ENCODE measurements at regions not wholly inside any gene's neighbourhood (a gene's known extent, or its start where the extent isn't known, plus 50 kb on each side); places are given as distances from the start of the nearest gene placed in this dataset.

DNA sequence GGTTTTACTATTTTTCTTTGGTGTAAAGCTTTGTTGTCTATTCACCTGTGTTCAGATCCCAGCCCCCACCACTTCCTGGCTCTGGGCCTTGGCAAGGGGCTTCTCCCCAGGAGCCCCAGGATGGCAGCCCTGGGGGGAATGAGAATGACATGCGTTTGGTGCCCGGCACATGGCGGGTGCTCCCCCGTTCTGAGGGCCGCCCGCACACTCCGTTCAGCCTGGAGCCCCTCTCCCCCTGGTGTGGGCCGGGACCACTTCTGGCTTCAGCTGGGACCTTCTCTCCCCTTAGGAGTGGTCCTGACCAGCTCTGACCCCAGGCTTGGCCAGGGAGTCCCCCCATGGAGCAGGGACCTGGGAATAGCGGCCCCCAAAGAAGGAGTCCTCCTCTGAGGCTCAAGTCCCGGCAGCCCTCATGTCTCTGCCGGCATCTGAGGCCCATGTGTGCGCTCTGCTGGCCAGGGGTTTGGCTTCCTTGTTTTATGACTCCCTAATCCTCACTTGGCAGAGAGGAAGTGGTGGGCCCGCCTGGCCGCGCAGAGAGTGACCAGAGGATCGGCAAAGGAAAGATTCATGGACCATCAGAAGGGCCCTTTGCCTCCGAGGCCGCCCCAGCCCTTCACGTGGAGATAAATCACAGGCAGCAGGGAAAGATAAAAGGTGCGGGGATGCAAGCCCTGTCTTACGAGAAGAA lies 57.0 kb upstream of the LMX1B start:
- TF ChIP-seq, protein P1, sequence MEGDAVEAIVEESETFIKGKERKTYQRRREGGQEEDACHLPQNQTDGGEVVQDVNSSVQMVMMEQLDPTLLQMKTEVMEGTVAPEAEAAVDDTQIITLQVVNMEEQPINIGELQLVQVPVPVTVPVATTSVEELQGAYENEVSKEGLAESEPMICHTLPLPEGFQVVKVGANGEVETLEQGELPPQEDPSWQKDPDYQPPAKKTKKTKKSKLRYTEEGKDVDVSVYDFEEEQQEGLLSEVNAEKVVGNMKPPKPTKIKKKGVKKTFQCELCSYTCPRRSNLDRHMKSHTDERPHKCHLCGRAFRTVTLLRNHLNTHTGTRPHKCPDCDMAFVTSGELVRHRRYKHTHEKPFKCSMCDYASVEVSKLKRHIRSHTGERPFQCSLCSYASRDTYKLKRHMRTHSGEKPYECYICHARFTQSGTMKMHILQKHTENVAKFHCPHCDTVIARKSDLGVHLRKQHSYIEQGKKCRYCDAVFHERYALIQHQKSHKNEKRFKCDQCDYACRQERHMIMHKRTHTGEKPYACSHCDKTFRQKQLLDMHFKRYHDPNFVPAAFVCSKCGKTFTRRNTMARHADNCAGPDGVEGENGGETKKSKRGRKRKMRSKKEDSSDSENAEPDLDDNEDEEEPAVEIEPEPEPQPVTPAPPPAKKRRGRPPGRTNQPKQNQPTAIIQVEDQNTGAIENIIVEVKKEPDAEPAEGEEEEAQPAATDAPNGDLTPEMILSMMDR (IDR thresholded peaks at IDR 0.05; ENCODE audit: low read depth, low read length): no peak
- no peak for DNase-seq (ENCODE audit: extremely low read depth, low read depth)

DNA sequence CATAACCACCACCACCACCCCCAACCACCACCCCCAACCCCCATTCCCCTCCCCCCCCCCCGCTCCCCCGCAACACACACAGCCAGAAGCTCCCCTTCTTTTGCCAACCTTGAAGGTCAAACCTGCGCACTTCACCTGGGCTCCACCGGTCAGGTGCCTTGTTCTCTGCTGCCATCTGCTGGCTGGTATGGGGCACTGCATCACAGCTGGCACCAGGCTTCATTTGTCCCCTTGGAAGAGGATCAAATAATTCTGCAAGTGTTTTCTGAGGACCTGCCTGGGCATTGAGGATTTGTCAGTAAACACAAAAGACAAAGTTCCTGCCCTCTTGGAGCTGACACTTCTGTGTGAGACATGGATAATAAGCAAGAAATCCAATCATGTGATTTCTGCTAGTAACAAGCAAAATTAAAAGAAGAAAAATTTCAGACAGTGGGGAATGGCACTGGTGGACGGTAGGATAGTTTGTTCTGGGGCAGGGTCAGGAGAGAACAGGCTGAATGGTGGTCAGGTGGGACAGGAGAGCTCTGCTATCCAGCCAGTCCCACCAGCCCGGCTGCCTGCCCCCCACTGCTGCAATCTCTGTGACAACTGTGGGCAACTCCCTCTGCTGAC lies 55.6 kb upstream of the LMX1B start:
- no peak for DNase-seq (ENCODE audit: extremely low read depth, low read depth)
- TF ChIP-seq, protein P1 (IDR thresholded peaks at IDR 0.05; ENCODE audit: low read depth, low read length): peak; percentile 96

DNA sequence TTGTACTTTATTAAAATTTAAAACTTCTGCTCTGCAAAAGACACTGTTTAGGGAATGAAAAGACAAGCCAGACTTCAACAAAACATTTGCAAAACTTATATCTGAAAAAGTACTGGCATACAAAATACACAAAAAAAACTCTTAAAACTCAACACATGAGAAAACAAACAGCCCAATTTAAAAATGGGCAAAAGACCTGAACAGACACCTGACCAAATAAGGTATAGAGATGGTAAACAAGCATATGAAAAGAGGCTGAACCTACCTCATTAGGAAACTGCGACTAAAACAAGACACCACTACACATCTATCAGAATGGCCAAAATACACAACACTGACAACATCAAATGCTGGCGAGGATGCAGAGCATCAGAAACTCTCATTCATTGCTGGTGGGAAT lies 54.4 kb upstream of the LMX1B start:
- TF ChIP-seq, protein P1 (IDR thresholded peaks at IDR 0.05; ENCODE audit: low read depth, low read length): no peak

DNA sequence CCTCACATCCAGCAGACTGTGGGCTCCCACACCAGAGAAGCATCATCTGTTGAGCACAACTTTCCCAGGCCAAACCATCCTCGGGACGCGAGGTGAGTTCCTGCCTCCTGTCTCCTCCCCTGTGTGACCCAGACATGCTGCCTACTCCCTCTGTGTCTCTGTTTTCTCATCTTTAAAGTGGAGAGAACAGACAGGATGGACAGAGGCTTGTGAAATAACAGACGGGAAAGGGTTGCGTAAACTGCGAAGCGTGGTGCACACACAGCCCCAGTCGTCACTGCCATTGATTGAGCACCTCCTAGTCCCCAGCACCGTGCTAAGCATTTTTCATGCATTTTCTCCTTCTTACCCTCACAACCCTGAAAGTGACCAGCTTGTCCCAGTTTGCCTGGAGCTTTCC lies 52.1 kb upstream of the LMX1B start:
- no peak for DNase-seq (ENCODE audit: extremely low read depth, low read depth)
- TF ChIP-seq, protein P1 (IDR thresholded peaks at IDR 0.05; ENCODE audit: low read depth, low read length): no peak

More for the DNA sequence above, 54.4 kb upstream of the LMX1B start:
- no peak for DNase-seq (ENCODE audit: extremely low read depth, low read depth)

- TF ChIP-seq, protein P1 (IDR thresholded peaks at IDR 0.05; ENCODE audit: low read depth, low read length): no peak
- DNase-seq (ENCODE audit: extremely low read depth, low read depth): no peak
These were observed 50.2 kb upstream of the LMX1B start for GRCh38 chr9:126563556-126563955.

Data from AG09319 (cell line).